WTC11 (cell line): ENCODE measurements at regions not wholly inside any gene's neighbourhood (a gene's known extent, or its start where the extent isn't known, plus 50 kb on each side); places are given as distances from the start of the nearest gene placed in this dataset.

Source experiments
- ESRRA ChIP-seq: sonication (generic); formaldehyde crosslinking; IDR thresholded peaks from 2 replicates; pipeline ENCODE4 v1.8.1; 2022; ENCODE audit warnings: mild to moderate bottlenecking, missing genetic modification reagents, borderline replicate concordance
- FOXJ3 ChIP-seq: sonication (generic); formaldehyde crosslinking; IDR thresholded peaks from 2 replicates; pipeline ENCODE4 v1.9.0; 2021; ENCODE audit warnings: missing genetic modification reagents, mild to moderate bottlenecking, borderline replicate concordance
- JUN ChIP-seq: sonication (generic); formaldehyde crosslinking; IDR thresholded peaks from 2 replicates; pipeline ENCODE4 v1.8.0; 2023; ENCODE audit warnings: mild to moderate bottlenecking, missing genetic modification reagents
- SMAD3 ChIP-seq: sonication (generic); formaldehyde crosslinking; IDR thresholded peaks from 2 replicates; pipeline ENCODE4 v1.8.0; 2022; ENCODE audit warnings: missing genetic modification reagents, mild to moderate bottlenecking, borderline replicate concordance
- ZNF416 ChIP-seq: fragments of 250-450 bp; sonication (Bioruptor Pico); IDR thresholded peaks from 2 replicates; pipeline ENCODE4 v1.9.0; 2021; ENCODE audit warnings: mild to moderate bottlenecking, inconsistent platforms
- TF ChIP-seq, protein P1 (sequence below): sonication (generic); formaldehyde crosslinking; IDR thresholded peaks from 2 replicates; pipeline ENCODE4 v1.8.1; 2022; ENCODE audit warnings: low read depth, mild to moderate bottlenecking, moderate library complexity, missing genetic modification reagents, borderline replicate concordance
- TF ChIP-seq, protein P2 (sequence below): sonication (generic); formaldehyde crosslinking; IDR thresholded peaks from 2 replicates; pipeline ENCODE4 v1.8.0; 2022; ENCODE audit warnings: mild to moderate bottlenecking, missing genetic modification reagents
- TF ChIP-seq, protein P3 (sequence below): fragments of 250-450 bp; sonication (Bioruptor Pico); IDR thresholded peaks from 2 replicates; pipeline ENCODE4 v1.9.0; 2021; ENCODE audit warnings: mild to moderate bottlenecking
- TF ChIP-seq, protein P4 (sequence below): sonication (generic); formaldehyde crosslinking; IDR thresholded peaks from 2 replicates; pipeline ENCODE4 v1.8.0; 2023; ENCODE audit warnings: mild to moderate bottlenecking, missing genetic modification reagents
- TF ChIP-seq, protein P5 (sequence below): fragments of 200-600 bp; IDR thresholded peaks from 2 replicates; pipeline ENCODE4 v1.8.0; 2022; ENCODE audit warnings: antibody characterized with exemption
- TF ChIP-seq, protein P6 (sequence below): fragments of 250-450 bp; sonication (Bioruptor Pico); conservative IDR thresholded peaks from 2 replicates; pipeline ENCODE4 v1.9.0; 2021; ENCODE audit warnings: mild to moderate bottlenecking
- TF ChIP-seq, protein P7 (sequence below): sonication (generic); formaldehyde crosslinking; IDR thresholded peaks from 2 replicates; pipeline ENCODE4 v1.8.1; 2022; ENCODE audit warnings: mild to moderate bottlenecking, missing genetic modification reagents, moderate library complexity, borderline replicate concordance
- TF ChIP-seq, protein P8 (sequence below): sonication (generic); formaldehyde crosslinking; IDR thresholded peaks from 2 replicates; pipeline ENCODE4 v1.8.0; 2022; ENCODE audit warnings: mild to moderate bottlenecking, missing genetic modification reagents
- TF ChIP-seq, protein P9 (sequence below): sonication (generic); formaldehyde crosslinking; IDR thresholded peaks from 2 replicates; pipeline ENCODE4 v1.8.0; 2022; ENCODE audit warnings: mild to moderate bottlenecking, missing genetic modification reagents

DNA sequence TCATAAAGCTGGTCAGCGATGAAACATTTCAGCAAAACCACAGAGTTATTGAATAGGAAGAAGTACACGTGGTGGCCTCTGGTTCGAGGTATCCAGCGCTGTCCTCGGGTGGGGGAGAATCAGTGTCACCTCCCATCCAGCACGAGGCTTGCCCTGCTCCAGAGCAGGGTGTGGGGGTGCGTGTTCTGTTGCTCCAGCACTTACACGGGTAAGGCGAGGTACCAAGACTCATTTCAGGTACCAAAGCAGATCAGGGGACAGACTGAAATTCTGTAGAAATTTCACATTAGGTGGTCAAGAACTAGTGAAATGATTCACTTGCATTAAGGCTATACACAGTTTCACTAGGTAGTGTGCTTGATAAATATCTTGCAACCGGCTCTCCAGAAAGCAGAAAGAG lies 164.2 kb upstream of the SOX1 start:
- TF ChIP-seq, protein P1, sequence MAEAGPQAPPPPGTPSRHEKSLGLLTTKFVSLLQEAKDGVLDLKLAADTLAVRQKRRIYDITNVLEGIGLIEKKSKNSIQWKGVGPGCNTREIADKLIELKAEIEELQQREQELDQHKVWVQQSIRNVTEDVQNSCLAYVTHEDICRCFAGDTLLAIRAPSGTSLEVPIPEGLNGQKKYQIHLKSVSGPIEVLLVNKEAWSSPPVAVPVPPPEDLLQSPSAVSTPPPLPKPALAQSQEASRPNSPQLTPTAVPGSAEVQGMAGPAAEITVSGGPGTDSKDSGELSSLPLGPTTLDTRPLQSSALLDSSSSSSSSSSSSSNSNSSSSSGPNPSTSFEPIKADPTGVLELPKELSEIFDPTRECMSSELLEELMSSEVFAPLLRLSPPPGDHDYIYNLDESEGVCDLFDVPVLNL (CRISPR knock-in tag) = no peak
- TF ChIP-seq, protein P2, sequence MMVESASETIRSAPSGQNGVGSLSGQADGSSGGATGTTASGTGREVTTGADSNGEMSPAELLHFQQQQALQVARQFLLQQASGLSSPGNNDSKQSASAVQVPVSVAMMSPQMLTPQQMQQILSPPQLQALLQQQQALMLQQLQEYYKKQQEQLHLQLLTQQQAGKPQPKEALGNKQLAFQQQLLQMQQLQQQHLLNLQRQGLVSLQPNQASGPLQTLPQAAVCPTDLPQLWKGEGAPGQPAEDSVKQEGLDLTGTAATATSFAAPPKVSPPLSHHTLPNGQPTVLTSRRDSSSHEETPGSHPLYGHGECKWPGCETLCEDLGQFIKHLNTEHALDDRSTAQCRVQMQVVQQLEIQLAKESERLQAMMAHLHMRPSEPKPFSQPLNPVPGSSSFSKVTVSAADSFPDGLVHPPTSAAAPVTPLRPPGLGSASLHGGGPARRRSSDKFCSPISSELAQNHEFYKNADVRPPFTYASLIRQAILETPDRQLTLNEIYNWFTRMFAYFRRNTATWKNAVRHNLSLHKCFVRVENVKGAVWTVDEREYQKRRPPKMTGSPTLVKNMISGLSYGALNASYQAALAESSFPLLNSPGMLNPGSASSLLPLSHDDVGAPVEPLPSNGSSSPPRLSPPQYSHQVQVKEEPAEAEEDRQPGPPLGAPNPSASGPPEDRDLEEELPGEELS (CRISPR knock-in tag) = no peak
- TF ChIP-seq, protein P3, sequence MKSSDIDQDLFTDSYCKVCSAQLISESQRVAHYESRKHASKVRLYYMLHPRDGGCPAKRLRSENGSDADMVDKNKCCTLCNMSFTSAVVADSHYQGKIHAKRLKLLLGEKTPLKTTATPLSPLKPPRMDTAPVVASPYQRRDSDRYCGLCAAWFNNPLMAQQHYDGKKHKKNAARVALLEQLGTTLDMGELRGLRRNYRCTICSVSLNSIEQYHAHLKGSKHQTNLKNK = no peak
- TF ChIP-seq, protein P4, sequence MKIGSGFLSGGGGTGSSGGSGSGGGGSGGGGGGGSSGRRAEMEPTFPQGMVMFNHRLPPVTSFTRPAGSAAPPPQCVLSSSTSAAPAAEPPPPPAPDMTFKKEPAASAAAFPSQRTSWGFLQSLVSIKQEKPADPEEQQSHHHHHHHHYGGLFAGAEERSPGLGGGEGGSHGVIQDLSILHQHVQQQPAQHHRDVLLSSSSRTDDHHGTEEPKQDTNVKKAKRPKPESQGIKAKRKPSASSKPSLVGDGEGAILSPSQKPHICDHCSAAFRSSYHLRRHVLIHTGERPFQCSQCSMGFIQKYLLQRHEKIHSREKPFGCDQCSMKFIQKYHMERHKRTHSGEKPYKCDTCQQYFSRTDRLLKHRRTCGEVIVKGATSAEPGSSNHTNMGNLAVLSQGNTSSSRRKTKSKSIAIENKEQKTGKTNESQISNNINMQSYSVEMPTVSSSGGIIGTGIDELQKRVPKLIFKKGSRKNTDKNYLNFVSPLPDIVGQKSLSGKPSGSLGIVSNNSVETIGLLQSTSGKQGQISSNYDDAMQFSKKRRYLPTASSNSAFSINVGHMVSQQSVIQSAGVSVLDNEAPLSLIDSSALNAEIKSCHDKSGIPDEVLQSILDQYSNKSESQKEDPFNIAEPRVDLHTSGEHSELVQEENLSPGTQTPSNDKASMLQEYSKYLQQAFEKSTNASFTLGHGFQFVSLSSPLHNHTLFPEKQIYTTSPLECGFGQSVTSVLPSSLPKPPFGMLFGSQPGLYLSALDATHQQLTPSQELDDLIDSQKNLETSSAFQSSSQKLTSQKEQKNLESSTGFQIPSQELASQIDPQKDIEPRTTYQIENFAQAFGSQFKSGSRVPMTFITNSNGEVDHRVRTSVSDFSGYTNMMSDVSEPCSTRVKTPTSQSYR (CRISPR knock-in tag) = no peak
- TF ChIP-seq, protein P5, sequence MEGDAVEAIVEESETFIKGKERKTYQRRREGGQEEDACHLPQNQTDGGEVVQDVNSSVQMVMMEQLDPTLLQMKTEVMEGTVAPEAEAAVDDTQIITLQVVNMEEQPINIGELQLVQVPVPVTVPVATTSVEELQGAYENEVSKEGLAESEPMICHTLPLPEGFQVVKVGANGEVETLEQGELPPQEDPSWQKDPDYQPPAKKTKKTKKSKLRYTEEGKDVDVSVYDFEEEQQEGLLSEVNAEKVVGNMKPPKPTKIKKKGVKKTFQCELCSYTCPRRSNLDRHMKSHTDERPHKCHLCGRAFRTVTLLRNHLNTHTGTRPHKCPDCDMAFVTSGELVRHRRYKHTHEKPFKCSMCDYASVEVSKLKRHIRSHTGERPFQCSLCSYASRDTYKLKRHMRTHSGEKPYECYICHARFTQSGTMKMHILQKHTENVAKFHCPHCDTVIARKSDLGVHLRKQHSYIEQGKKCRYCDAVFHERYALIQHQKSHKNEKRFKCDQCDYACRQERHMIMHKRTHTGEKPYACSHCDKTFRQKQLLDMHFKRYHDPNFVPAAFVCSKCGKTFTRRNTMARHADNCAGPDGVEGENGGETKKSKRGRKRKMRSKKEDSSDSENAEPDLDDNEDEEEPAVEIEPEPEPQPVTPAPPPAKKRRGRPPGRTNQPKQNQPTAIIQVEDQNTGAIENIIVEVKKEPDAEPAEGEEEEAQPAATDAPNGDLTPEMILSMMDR = no peak
- TF ChIP-seq, protein P6, sequence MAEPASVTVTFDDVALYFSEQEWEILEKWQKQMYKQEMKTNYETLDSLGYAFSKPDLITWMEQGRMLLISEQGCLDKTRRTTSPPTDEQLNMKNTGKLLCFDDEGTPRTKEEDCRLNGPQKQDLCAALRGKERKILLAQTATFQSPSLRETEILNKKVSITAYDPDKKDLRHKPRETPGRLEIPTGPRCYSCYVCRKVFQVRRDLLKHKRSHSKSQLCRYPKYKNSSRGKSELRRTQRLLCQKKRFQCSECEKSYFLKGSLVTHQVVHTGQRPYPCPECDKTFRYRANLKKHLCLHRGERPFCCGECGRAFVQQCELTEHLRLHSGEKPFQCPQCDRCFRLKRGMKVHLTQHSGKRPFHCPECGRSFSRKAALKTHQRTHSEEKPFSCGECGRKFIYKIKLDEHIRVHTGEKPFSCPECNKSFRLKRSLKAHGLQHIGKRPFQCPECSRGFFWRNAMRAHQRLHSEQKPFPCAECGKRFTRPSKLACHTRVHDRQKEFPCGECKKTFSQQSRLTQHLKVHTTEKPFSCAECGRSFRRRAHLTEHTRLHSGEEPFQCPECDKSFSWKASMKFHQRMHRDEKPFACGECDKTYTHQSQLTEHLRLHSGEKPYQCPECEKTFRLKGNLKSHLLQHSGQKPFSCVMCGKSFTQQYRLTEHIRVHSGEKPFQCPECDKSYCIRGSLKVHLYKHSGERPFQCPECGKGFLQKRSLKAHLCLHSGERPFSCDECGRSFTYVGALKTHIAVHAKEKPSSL = no peak
- TF ChIP-seq ESRRA (no peak), JUN (no peak), FOXJ3 (CRISPR knock-in tag) (no peak), SMAD3 (CRISPR knock-in tag) (no peak), ZNF416 (CRISPR knock-in tag) (no peak)
- TF ChIP-seq, protein P7, sequence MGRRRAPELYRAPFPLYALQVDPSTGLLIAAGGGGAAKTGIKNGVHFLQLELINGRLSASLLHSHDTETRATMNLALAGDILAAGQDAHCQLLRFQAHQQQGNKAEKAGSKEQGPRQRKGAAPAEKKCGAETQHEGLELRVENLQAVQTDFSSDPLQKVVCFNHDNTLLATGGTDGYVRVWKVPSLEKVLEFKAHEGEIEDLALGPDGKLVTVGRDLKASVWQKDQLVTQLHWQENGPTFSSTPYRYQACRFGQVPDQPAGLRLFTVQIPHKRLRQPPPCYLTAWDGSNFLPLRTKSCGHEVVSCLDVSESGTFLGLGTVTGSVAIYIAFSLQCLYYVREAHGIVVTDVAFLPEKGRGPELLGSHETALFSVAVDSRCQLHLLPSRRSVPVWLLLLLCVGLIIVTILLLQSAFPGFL (CRISPR knock-in tag) = no peak
- TF ChIP-seq, protein P8, sequence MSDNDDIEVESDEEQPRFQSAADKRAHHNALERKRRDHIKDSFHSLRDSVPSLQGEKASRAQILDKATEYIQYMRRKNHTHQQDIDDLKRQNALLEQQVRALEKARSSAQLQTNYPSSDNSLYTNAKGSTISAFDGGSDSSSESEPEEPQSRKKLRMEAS (CRISPR knock-in tag) = no peak
- TF ChIP-seq, protein P9, sequence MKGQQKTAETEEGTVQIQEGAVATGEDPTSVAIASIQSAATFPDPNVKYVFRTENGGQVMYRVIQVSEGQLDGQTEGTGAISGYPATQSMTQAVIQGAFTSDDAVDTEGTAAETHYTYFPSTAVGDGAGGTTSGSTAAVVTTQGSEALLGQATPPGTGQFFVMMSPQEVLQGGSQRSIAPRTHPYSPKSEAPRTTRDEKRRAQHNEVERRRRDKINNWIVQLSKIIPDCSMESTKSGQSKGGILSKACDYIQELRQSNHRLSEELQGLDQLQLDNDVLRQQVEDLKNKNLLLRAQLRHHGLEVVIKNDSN = no peak
